GM12878 (cell line): ENCODE measurements at regions not wholly inside any gene's neighbourhood (a gene's known extent, or its start where the extent isn't known, plus 50 kb on each side); places are given as distances from the start of the nearest gene placed in this dataset.

Source experiments
- CHD2 ChIP-seq: IDR thresholded peaks from 2 replicates; pipeline ENCODE4 v1.6.1; 2011; ENCODE audit warnings: low read depth, low read length, improper control_type of control experiment, borderline replicate concordance
- CREB1 ChIP-seq: IDR thresholded peaks from 2 replicates; pipeline ENCODE4 v1.6.1; 2012; ENCODE audit warnings: low read depth, mild to moderate bottlenecking, inconsistent platforms
- CTCF ChIP-seq, 3 experiments: IDR thresholded peaks in 2 of 3; conservative IDR thresholded peaks in 1 of 3; 2 replicates each; pipeline ENCODE4 v1.5.1; 2011; ENCODE audit warnings: low read depth in 3 of 3, low read length in 3 of 3, mild to moderate bottlenecking in 3 of 3, control low read depth in 2 of 3, moderate library complexity in 2 of 3, inconsistent platforms in 1 of 3, mixed read lengths in 1 of 3; ENCODE audit not compliant: control insufficient read depth in 2 of 3, insufficient read depth in 1 of 3; ENCODE audit errors: extremely low read depth in 1 of 3
- NBN ChIP-seq: fragments of 450-650 bp; IDR thresholded peaks from 2 replicates; pipeline ENCODE4 v1.6.1; 2016
- NFIC ChIP-seq: IDR thresholded peaks from 2 replicates; pipeline ENCODE4 v1.6.1; 2012; ENCODE audit warnings: low read depth, mild to moderate bottlenecking, inconsistent platforms, low read length, moderate library complexity
- POLR2AphosphoS5 ChIP-seq: IDR thresholded peaks from 2 replicates; pipeline ENCODE4 v1.6.1; 2011; ENCODE audit warnings: mild to moderate bottlenecking, low read length, inconsistent platforms
- REST ChIP-seq: IDR thresholded peaks from 2 replicates; pipeline ENCODE4 v1.6.1; 2012; ENCODE audit warnings: mild to moderate bottlenecking, low read depth, low read length
- RFX5 ChIP-seq: IDR thresholded peaks from 2 replicates; pipeline ENCODE4 v1.6.1; 2011; ENCODE audit warnings: low read depth, low read length, improper control_type of control experiment
- SIN3A ChIP-seq: IDR thresholded peaks from 2 replicates; pipeline ENCODE4 v1.6.1; 2012; ENCODE audit warnings: low read depth, low read length, improper control_type of control experiment
- SP1 ChIP-seq: IDR thresholded peaks from one replicate; pipeline ENCODE4 v1.6.1; 2011; ENCODE audit warnings: low read depth, low read length
- YY1 ChIP-seq: IDR thresholded peaks from 2 replicates; pipeline ENCODE4 v1.6.1; 2011; ENCODE audit warnings: low read depth, mild to moderate bottlenecking, low read length

DNA sequence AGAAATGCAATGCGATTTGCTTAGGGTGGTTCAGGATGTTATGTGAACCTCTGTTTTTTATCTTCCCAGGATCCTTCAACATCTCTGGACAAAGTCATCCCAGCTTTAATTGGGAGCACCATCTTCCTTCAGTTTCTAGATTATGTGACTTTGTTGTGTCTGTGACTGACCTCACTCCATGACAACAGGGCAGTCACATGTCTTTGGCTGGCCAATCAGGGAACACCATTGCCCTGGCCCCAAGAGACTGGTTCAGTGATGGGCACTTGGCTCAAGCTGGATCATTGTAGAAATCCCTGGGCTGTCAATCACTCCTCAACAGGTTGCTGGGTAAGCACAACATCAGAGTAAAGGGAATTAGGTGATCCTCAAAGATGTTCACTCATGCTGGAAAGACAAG is 499.7 kb downstream of the XYLT1 start:
- TF ChIP-seq SIN3A (no peak), CREB1 (no peak), YY1 (no peak), SP1 (no peak), NBN (no peak), POLR2AphosphoS5 (no peak), RFX5 (no peak), CHD2 (no peak), CTCF (IDR thresholded peaks at IDR 0.05 in 2 of 3, conservative IDR thresholded peaks at IDR 0.05 in 1 of 3; ENCODE audit: control insufficient read depth in 2 of 3, extremely low read depth in 1 of 3, insufficient read depth in 1 of 3, low read depth in 3 of 3, low read length in 3 of 3) (no peak), NFIC (no peak), REST (no peak)
